ENCODE measurements at regions not wholly inside any gene's neighbourhood (a gene's known extent, or its start where the extent isn't known, plus 50 kb on each side); places are given as distances from the start of the nearest gene placed in this dataset.
A peak's percentile ranks its signal among the peaks of the same experiment; 100 is the strongest.
"Not testable (repeated sequence)": the region's sequence is repeated elsewhere in the genome, so short reads cannot be mapped to it uniquely, and the experiment has no call there.

- not testable (repeated sequence) for DNase-seq
Observed at GRCh38 chr14:39497677-39498076, 65.4 kb upstream of the FBXO33 start.

- DNase-seq = no peak
Observed at GRCh38 chr14:39492267-39492666, 60.0 kb upstream of the FBXO33 start.

GRCh38 chr14:39491134-39491571 is 58.9 kb upstream of the FBXO33 start:
- peak; percentile 15 for DNase-seq

GRCh38 chr14:39488600-39488999 is 56.4 kb upstream of the FBXO33 start:
- DNase-seq = peak; percentile 32

GRCh38 chr14:39483682-39484081 is 51.4 kb upstream of the FBXO33 start:
- no peak for DNase-seq

Data from DMS153 (cell line).